GM21526 (cell line): ENCODE measurements at regions not wholly inside any gene's neighbourhood (a gene's known extent, or its start where the extent isn't known, plus 50 kb on each side); places are given as distances from the start of the nearest gene placed in this dataset.
"Not testable (repeated sequence)": the region's sequence is repeated elsewhere in the genome, so short reads cannot be mapped to it uniquely, and the experiment has no call there.

Source experiments
- ATAC-seq: cut with Tn5 transposase; IDR thresholded peaks from one replicate; pipeline ENCODE4 v1.9.1; 2021; ENCODE audit warnings: moderate library complexity; ENCODE audit not compliant: unreplicated experiment, low FRiP score

- ATAC-seq = no peak
These were observed 83.3 kb upstream of the MED13L start for GRCh38 chr12:116360579-116361413.

GRCh38 chr12:116361414-116362223 is 84.1 kb upstream of the MED13L start:
- ATAC-seq = peak; percentile 61

- ATAC-seq = no peak
These were observed 87.6 kb upstream of the MED13L start for GRCh38 chr12:116365114-116365513.

- no peak for ATAC-seq
These were observed 88.3 kb upstream of the MED13L start for GRCh38 chr12:116365606-116366455.

GRCh38 chr12:116366456-116366776 is 88.9 kb upstream of the MED13L start:
- no peak for ATAC-seq

- ATAC-seq = no peak
These were observed 89.3 kb upstream of the MED13L start for GRCh38 chr12:116366824-116367223.

- no peak for ATAC-seq
These were observed 91.0 kb upstream of the MED13L start for GRCh38 chr12:116368196-116369194.

GRCh38 chr12:116370004-116370404 is 92.5 kb upstream of the MED13L start:
- no peak for ATAC-seq

- ATAC-seq = no peak
These were observed 93.5 kb upstream of the MED13L start for GRCh38 chr12:116370886-116371580.

GRCh38 chr12:116372815-116373214 is 95.3 kb upstream of the MED13L start:
- ATAC-seq = no peak

- ATAC-seq = no peak
These were observed 96.2 kb upstream of the MED13L start for GRCh38 chr12:116373572-116374206.

- no peak for ATAC-seq
These were observed 96.7 kb upstream of the MED13L start for GRCh38 chr12:116374207-116374606.

GRCh38 chr12:116375278-116375842 is 97.9 kb upstream of the MED13L start:
- ATAC-seq = no peak

GRCh38 chr12:116376354-116377193 is 99.1 kb upstream of the MED13L start:
- ATAC-seq = no peak

- not testable (repeated sequence) for ATAC-seq
These were observed 99.7 kb upstream of the MED13L start for GRCh38 chr12:116377194-116377571.

GRCh38 chr12:116378002-116378401 is 100.5 kb upstream of the MED13L start:
- ATAC-seq = no peak

GRCh38 chr12:116380108-116380507 is 102.6 kb upstream of the MED13L start:
- no peak for ATAC-seq
